Parathyroid adenoma (tissue), 2 donors: ENCODE measurements at regions not wholly inside any gene's neighbourhood (a gene's known extent, or its start where the extent isn't known, plus 50 kb on each side); places are given as distances from the start of the nearest gene placed in this dataset.

Experiments used
- H2AFZ ChIP-seq: fragments of 300-600 bp; sonication (generic); one replicate; pipeline ENCODE4 v1.7.0; 2017; ENCODE audit warnings: antibody characterized with exemption, mild to moderate bottlenecking
- H3K27ac ChIP-seq: fragments of 300-600 bp; sonication (generic); one replicate; pipeline ENCODE4 v1.7.0; 2017
- H3K27me3 ChIP-seq: fragments of 300-600 bp; sonication (generic); one replicate; pipeline ENCODE4 v1.7.0; 2017; ENCODE audit warnings: low read length; ENCODE audit not compliant: control insufficient read depth, insufficient read depth
- H3K36me3 ChIP-seq: fragments of 300-600 bp; sonication (generic); one replicate; pipeline ENCODE4 v1.7.0; 2017; ENCODE audit warnings: low read length; ENCODE audit not compliant: control insufficient read depth, insufficient read depth
- H3K4me1 ChIP-seq: fragments of 300-600 bp; sonication (generic); one replicate; pipeline ENCODE4 v1.7.0; 2017; ENCODE audit warnings: control low read depth
- H3K4me2 ChIP-seq: fragments of 300-600 bp; sonication (generic); one replicate; pipeline ENCODE4 v1.7.0; 2017; ENCODE audit warnings: low read length
- H3K4me3 ChIP-seq: fragments of 300-600 bp; sonication (generic); one replicate; pipeline ENCODE4 v1.7.0; 2017; ENCODE audit warnings: low read depth, low read length
- H3K79me2 ChIP-seq: fragments of 300-600 bp; sonication (generic); one replicate; pipeline ENCODE4 v1.7.0; 2017; ENCODE audit warnings: control low read depth
- H3K9ac ChIP-seq: fragments of 300-600 bp; sonication (generic); one replicate; pipeline ENCODE4 v1.7.0; 2017; ENCODE audit warnings: mild to moderate bottlenecking
- H3K9me3 ChIP-seq: fragments of 300-600 bp; sonication (generic); one replicate; pipeline ENCODE4 v1.7.0; 2017; ENCODE audit warnings: low read length; ENCODE audit not compliant: control insufficient read depth
- TF ChIP-seq, protein P1 (sequence below): fragments of 300-600 bp; sonication (generic); IDR thresholded peaks from one replicate; pipeline ENCODE4 v1.7.0; 2017; ENCODE audit warnings: antibody characterized with exemption, mild to moderate bottlenecking
- donor health status: primary hyperparathyroidism.

DNA sequence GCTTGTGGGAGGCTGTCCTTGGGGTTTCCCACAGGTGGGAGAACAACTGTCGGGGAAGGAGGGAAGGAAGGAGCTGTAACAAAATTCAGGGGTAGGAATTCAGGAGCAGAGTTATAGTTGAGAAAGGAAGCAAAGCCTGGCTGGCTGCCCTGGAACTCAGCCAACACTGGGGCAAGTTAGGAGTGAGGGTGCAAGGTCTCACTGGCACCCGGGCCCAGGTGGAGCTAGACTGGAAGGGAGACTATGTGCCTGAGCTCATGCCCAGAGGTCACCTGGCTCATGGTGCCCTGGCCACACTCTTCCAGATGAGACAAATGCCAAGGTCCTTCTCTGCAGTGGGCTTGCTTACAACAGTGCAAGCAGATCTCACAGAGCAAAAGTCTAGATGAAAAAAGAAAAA lies 75.6 kb upstream of the ARHGAP28 start:
- Histone ChIP-seq H2AFZ (no peak overlapping the region), H3K27ac (no peak overlapping the region), H3K36me3 (no peaks in the 10 kb centered on the region), H3K9me3 (no peaks in the 10 kb centered on the region), H3K9ac (no peak overlapping the region), H3K4me3 (no peak overlapping the region), H3K79me2 (no peaks in the 10 kb centered on the region), H3K4me2 (no peak overlapping the region), H3K4me1 (no peaks in the 10 kb centered on the region), H3K27me3 (no peaks in the 10 kb centered on the region)
- TF ChIP-seq, protein P1, sequence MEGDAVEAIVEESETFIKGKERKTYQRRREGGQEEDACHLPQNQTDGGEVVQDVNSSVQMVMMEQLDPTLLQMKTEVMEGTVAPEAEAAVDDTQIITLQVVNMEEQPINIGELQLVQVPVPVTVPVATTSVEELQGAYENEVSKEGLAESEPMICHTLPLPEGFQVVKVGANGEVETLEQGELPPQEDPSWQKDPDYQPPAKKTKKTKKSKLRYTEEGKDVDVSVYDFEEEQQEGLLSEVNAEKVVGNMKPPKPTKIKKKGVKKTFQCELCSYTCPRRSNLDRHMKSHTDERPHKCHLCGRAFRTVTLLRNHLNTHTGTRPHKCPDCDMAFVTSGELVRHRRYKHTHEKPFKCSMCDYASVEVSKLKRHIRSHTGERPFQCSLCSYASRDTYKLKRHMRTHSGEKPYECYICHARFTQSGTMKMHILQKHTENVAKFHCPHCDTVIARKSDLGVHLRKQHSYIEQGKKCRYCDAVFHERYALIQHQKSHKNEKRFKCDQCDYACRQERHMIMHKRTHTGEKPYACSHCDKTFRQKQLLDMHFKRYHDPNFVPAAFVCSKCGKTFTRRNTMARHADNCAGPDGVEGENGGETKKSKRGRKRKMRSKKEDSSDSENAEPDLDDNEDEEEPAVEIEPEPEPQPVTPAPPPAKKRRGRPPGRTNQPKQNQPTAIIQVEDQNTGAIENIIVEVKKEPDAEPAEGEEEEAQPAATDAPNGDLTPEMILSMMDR = no peak

DNA sequence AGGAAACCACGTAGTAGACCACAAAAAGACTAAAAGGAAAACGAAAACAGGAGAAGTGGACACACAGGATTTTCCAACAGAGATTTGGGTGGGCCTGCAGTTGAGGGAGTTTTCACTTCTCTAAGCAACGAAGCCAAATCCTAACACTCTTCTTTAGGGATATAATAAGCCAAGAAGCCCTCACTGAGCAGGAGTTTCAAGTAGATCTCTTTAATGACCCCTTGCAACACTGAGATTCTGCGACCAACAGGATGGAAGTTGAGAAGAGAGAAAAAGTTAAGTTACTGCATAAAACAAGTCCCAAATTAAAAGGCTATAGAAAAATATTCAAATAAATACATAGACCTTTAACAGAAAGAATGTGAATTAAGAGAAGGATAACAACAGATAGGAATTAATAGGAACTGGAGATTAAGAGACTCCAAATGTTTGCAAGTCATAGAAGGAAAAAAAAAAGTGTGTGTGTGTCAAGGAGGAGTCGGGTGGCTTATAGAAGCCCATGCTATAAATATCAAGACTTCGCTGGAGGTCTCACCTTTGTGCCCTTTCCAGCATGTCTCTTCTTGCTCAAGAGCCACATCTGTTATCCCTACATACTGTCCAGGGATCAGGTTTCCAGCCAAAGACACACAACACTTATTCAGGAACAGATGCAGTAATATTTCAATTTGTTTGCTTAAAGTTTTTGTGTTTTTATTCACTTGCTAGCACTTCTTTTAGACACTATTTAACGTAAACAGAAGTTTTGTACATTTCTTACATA lies 69.4 kb upstream of the ARHGAP28 start:
- no peaks in the 10 kb centered on the region for H3K4me1 ChIP-seq
- no peak overlapping the region for H3K4me2 ChIP-seq
- H3K9me3 ChIP-seq = no peaks in the 10 kb centered on the region
- no peaks in the 10 kb centered on the region for H3K27me3 ChIP-seq
- H3K4me3 ChIP-seq = no peak overlapping the region
- TF ChIP-seq, protein P1 = no peak
- no peaks in the 10 kb centered on the region for H3K79me2 ChIP-seq
- no peak overlapping the region for H3K9ac ChIP-seq
- H3K27ac ChIP-seq = no peak overlapping the region
- H3K36me3 ChIP-seq = no peaks in the 10 kb centered on the region
- H2AFZ ChIP-seq = no peak overlapping the region

DNA sequence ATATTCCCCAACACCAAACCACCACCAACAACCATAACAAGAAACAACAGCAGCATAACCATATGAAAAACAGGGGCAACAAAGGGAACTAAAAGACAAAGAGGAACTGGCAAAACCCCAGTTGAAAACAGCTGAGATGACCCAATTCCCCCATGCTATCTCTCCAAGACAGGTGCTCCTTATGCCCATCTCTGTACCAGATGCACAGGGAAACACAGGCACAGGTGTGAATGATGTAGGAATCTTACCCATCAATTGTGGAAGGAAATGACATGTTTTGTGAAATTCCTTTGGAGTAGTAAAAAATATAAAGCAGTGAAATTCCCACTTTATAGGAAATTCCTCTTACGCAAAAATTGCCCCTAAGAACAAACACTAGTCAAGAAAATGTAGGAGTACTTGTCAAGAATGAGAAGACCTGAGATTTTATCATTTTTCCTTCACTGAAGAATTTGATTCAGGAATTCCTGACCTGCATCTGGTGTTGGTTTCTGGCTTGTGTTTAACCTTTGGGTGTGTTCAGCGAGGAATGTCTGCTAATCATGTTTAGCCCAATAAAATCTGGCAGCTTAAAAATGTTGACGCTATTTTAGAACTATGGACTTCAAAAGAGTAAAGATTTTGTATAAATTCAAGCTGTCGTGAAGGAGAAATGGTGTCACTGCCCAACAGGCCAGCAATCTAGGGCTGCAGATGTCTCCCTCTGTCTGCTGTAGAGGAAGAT lies 67.7 kb upstream of the ARHGAP28 start:
- no peak overlapping the region for H3K4me2 ChIP-seq
- no peak overlapping the region for H2AFZ ChIP-seq
- no peaks in the 10 kb centered on the region for H3K27me3 ChIP-seq
- no peaks in the 10 kb centered on the region for H3K79me2 ChIP-seq
- no peaks in the 10 kb centered on the region for H3K4me1 ChIP-seq
- H3K27ac ChIP-seq = no peak overlapping the region
- no peaks in the 10 kb centered on the region for H3K9me3 ChIP-seq
- H3K36me3 ChIP-seq = no peaks in the 10 kb centered on the region
- no peak overlapping the region for H3K4me3 ChIP-seq
- no peak overlapping the region for H3K9ac ChIP-seq
- TF ChIP-seq, protein P1 = no peak

DNA sequence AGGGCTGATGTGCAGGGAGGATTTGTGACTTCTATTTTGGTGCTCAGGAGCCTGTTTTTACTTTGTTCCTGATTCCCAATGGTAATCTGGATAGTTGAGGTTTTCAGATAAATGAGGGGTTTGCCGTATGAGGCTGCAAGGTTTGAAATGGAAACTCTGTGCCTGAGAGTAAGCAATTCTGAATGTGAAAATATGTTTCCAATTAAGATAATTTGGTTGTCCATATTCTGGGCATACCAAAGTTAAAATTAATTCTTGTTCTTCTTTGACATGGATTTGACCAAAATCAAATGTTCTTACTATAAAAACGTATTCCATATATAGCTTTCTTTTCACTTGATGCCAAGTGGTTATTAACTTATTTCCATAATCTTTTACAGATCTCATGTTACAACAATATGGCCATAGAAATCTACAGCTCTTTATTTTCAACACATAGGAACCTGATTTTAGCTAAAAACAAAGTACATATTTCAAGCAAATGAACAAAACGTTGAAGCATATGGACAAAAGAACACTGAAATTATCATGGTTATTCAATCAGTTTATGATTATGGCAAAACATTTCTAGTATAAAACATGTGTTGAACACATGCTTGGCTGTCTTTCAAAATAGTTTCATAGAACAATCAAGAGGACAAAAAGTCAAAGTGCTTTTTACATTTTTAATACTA lies 63.4 kb upstream of the ARHGAP28 start:
- TF ChIP-seq, protein P1 = no peak
- Histone ChIP-seq H3K36me3 (no peaks in the 10 kb centered on the region), H3K4me3 (no peak overlapping the region), H3K4me2 (no peak overlapping the region), H3K9me3 (no peaks in the 10 kb centered on the region), H3K27ac (no peak overlapping the region), H3K9ac (no peak overlapping the region), H3K4me1 (no peaks in the 10 kb centered on the region), H3K79me2 (no peaks in the 10 kb centered on the region), H2AFZ (no peak overlapping the region), H3K27me3 (no peaks in the 10 kb centered on the region)
